ENCODE measurements at regions not wholly inside any gene's neighbourhood (a gene's known extent, or its start where the extent isn't known, plus 50 kb on each side); places are given as distances from the start of the nearest gene placed in this dataset.

GRCh38 chr11:28383456-28383855, 275.3 kb downstream of the METTL15 start:
- DNase-seq (ENCODE audit: low spot score): no peak
